SK-N-SH treated with all-trans-retinoic acid at 6 μM for 48 hours (cell line): ENCODE measurements at regions not wholly inside any gene's neighbourhood (a gene's known extent, or its start where the extent isn't known, plus 50 kb on each side); places are given as distances from the start of the nearest gene placed in this dataset.

ENCODE experiments used
- ATAC-seq: fragments of 200-7000 bp; cut with Tn5 transposase; 3 replicates; pipeline ENCODE4 v1.9.1; 2020; ENCODE audit warnings: mild to moderate bottlenecking, moderate library complexity
- ARNTL ChIP-seq: fragments of 450-650 bp; formaldehyde crosslinking; IDR thresholded peaks from 2 replicates; pipeline ENCODE4 v1.5.0; 2020; ENCODE audit warnings: low read depth, mild to moderate bottlenecking, moderate library complexity, borderline replicate concordance
- BACH2 ChIP-seq: fragments of 250-450 bp; sonication (Bioruptor Pico); IDR thresholded peaks from 2 replicates; pipeline ENCODE4 v1.9.0; 2021; ENCODE audit warnings: mild to moderate bottlenecking, borderline replicate concordance
- CREB5 ChIP-seq: fragments of 250-450 bp; sonication (Bioruptor Pico); IDR thresholded peaks from 2 replicates; pipeline ENCODE4 v1.5.1; 2020; ENCODE audit warnings: low read depth, mild to moderate bottlenecking, moderate library complexity
- CSDC2 ChIP-seq: fragments of 250-450 bp; sonication (Bioruptor Pico); IDR thresholded peaks from 2 replicates; pipeline ENCODE4 v1.5.0; 2020; ENCODE audit warnings: mild to moderate bottlenecking, moderate library complexity
- CSRNP3 ChIP-seq: fragments of 250-450 bp; sonication (Bioruptor Pico); IDR thresholded peaks from 2 replicates; pipeline ENCODE4 v1.5.1; 2021; ENCODE audit warnings: mild to moderate bottlenecking, moderate library complexity
- ESRRG ChIP-seq: fragments of 250-450 bp; sonication (Bioruptor Pico); IDR thresholded peaks from 2 replicates; pipeline ENCODE4 v1.6.1; 2021; ENCODE audit warnings: mild to moderate bottlenecking
- GLIS3 ChIP-seq: fragments of 250-450 bp; sonication (Bioruptor Pico); IDR thresholded peaks from 2 replicates; pipeline ENCODE4 v1.5.0; 2020; ENCODE audit warnings: mild to moderate bottlenecking, moderate library complexity
- ISL1 ChIP-seq: fragments of 250-450 bp; sonication (Bioruptor Pico); IDR thresholded peaks from 2 replicates; pipeline ENCODE4 v2.1.2; 2022; ENCODE audit warnings: mild to moderate bottlenecking, moderate library complexity
- PATZ1 ChIP-seq: fragments of 250-450 bp; sonication (Bioruptor Pico); IDR thresholded peaks from 2 replicates; pipeline ENCODE4 v1.8.0; 2020; ENCODE audit warnings: mild to moderate bottlenecking, moderate library complexity, borderline replicate concordance
- POU6F1 ChIP-seq: fragments of 250-450 bp; sonication (Bioruptor Pico); IDR thresholded peaks from 2 replicates; pipeline ENCODE4 v1.8.0; 2021; ENCODE audit warnings: low read depth, mild to moderate bottlenecking, moderate library complexity, borderline replicate concordance
- RARB ChIP-seq: fragments of 250-450 bp; sonication (Bioruptor Pico); IDR thresholded peaks from 2 replicates; pipeline ENCODE4 v1.8.0; 2021; ENCODE audit warnings: mild to moderate bottlenecking, moderate library complexity
- SNAI2 ChIP-seq: fragments of 250-450 bp; sonication (Bioruptor Pico); IDR thresholded peaks from 2 replicates; pipeline ENCODE4 v1.5.0; 2020; ENCODE audit warnings: mild to moderate bottlenecking, moderate library complexity
- TCF4 ChIP-seq: fragments of 250-450 bp; sonication (Bioruptor Pico); IDR thresholded peaks from 2 replicates; pipeline ENCODE4 v1.8.0; 2021; ENCODE audit warnings: mild to moderate bottlenecking, moderate library complexity, borderline replicate concordance
- TOX ChIP-seq: fragments of 250-450 bp; sonication (Bioruptor Pico); IDR thresholded peaks from 2 replicates; pipeline ENCODE4 v1.8.0; 2021; ENCODE audit warnings: mild to moderate bottlenecking, moderate library complexity, borderline replicate concordance
- TSHZ2 ChIP-seq: fragments of 250-450 bp; sonication (Bioruptor Pico); IDR thresholded peaks from 2 replicates; pipeline ENCODE4 v1.5.0; 2020; ENCODE audit warnings: mild to moderate bottlenecking, moderate library complexity
- ZC3H10 ChIP-seq: fragments of 250-450 bp; sonication (Bioruptor Pico); IDR thresholded peaks from 2 replicates; pipeline ENCODE4 v1.5.1; 2021; ENCODE audit warnings: mild to moderate bottlenecking, moderate library complexity
- ZFP3 ChIP-seq: fragments of 250-450 bp; sonication (Bioruptor Pico); IDR thresholded peaks from 2 replicates; pipeline ENCODE4 v1.5.0; 2020; ENCODE audit warnings: mild to moderate bottlenecking, moderate library complexity
- ZFP30 ChIP-seq: fragments of 450-650 bp; formaldehyde crosslinking; IDR thresholded peaks from 2 replicates; pipeline ENCODE4 v1.5.0; 2022; ENCODE audit warnings: mild to moderate bottlenecking, moderate library complexity
- ZNF565 ChIP-seq: fragments of 450-650 bp; formaldehyde crosslinking; conservative IDR thresholded peaks from 2 replicates; pipeline ENCODE4 v1.5.0; 2020; ENCODE audit warnings: low read depth, mild to moderate bottlenecking, moderate library complexity
- ZNF8 ChIP-seq: fragments of 450-650 bp; formaldehyde crosslinking; IDR thresholded peaks from 2 replicates; pipeline ENCODE4 v1.5.0; 2020; ENCODE audit warnings: mild to moderate bottlenecking, moderate library complexity

GRCh38 chr7:37535841-37536240 is 87.2 kb upstream of the ELMO1 start:
- TF ChIP-seq ARNTL (CRISPR knock-in tag): no peak
- no peak for TF ChIP-seq BACH2 (CRISPR knock-in tag)
- no peak for TF ChIP-seq TOX (CRISPR knock-in tag)
- no peak for TF ChIP-seq RARB (CRISPR knock-in tag)
- TF ChIP-seq ISL1 (CRISPR knock-in tag): no peak
- TF ChIP-seq, all 23 proteins: peak for 0
- no peak for ATAC-seq

- TF ChIP-seq PATZ1 (no peak), ZNF8 (CRISPR knock-in tag) (no peak), TOX (CRISPR knock-in tag) (no peak), BACH2 (CRISPR knock-in tag) (no peak), SNAI2 (CRISPR knock-in tag) (no peak), CREB5 (CRISPR knock-in tag) (no peak), ESRRG (CRISPR knock-in tag) (no peak), ARNTL (CRISPR knock-in tag) (no peak), TSHZ2 (no peak), ZNF565 (CRISPR knock-in tag) (no peak), CSDC2 (CRISPR knock-in tag) (no peak), POU6F1 (CRISPR knock-in tag) (no peak), ZC3H10 (CRISPR knock-in tag) (no peak), CSRNP3 (CRISPR knock-in tag) (no peak), TCF4 (CRISPR knock-in tag) (no peak), ISL1 (CRISPR knock-in tag) (no peak), ZFP3 (CRISPR knock-in tag) (no peak), RARB (CRISPR knock-in tag) (no peak)
- ATAC-seq: no peak
These were observed 88.0 kb upstream of the ELMO1 start for GRCh38 chr7:37536706-37537105.

- ATAC-seq: no peak
- TF ChIP-seq ZNF8 (CRISPR knock-in tag): no peak
- TF ChIP-seq GLIS3 (CRISPR knock-in tag): no peak
- no peak for TF ChIP-seq TCF4 (CRISPR knock-in tag)
- TF ChIP-seq ARNTL (CRISPR knock-in tag): no peak
- TF ChIP-seq ESRRG (CRISPR knock-in tag): no peak
- no peak for TF ChIP-seq ZNF565 (CRISPR knock-in tag)
- no peak for TF ChIP-seq ZFP30 (CRISPR knock-in tag)
- TF ChIP-seq PATZ1: no peak
- no peak for TF ChIP-seq BACH2 (CRISPR knock-in tag)
- TF ChIP-seq POU6F1 (CRISPR knock-in tag): no peak
- no peak for TF ChIP-seq CSDC2 (CRISPR knock-in tag)
- no peak for TF ChIP-seq CSRNP3 (CRISPR knock-in tag)
- TF ChIP-seq TOX (CRISPR knock-in tag): no peak
- no peak for TF ChIP-seq ISL1 (CRISPR knock-in tag)
- no peak for TF ChIP-seq SNAI2 (CRISPR knock-in tag)
These were observed 88.8 kb upstream of the ELMO1 start for GRCh38 chr7:37537439-37537838.
